ENCODE measurements at regions not wholly inside any gene's neighbourhood (a gene's known extent, or its start where the extent isn't known, plus 50 kb on each side); places are given as distances from the start of the nearest gene placed in this dataset.

DNA sequence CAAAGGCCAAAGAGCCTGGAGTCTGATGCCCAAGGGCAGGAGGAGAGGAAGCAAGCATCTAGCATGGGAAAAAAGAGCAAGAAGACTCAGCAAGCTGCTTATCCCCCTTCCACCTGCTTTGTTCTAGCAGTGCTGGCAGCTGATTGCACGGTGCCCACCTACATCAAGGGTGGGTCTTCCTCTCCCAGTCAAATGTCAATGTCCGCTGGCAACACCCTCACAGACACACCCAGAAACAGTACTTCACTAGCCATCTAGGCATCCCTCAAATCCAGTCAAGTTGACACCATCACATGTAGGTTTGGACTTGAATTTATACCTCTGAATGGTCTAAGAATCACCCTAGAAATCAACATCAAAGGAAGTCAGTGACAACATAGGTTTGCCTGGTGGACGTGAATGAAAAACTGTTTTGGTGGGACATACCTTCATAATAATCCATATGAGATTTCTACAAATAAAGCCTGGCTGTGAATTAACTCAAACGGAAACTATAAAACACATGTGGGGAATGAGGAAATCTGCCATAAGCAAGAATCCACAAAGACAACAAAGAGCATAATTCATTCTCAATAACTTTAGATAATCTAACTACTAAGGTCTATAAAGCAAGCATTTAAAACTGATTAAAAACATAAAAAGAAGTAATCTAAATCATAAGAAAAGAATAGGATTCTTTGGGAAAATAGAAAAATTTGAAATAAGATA, 185.8 kb upstream of the JADE1 start:
- TF ChIP-seq EZH2 (IDR thresholded peaks at IDR 0.05; ENCODE audit: low read depth) (no peak), CTCF (conservative IDR thresholded peaks at IDR 0.05) (no peak)
